Cardiac fibroblast (primary cell): ENCODE measurements at regions not wholly inside any gene's neighbourhood (a gene's known extent, or its start where the extent isn't known, plus 50 kb on each side); places are given as distances from the start of the nearest gene placed in this dataset.
"Not testable (repeated sequence)": the region's sequence is repeated elsewhere in the genome, so short reads cannot be mapped to it uniquely, and the experiment has no call there.

ENCODE experiments used
- DNase-seq, 2 donors: peaks; one replicate each; pipeline versions ENCODE4 v3.0.0 to v3.0.0-alpha.2; 2010; ENCODE audit warnings: low read depth in 2 of 2
- H3K4me3 ChIP-seq, 2 donors: replicated peaks in 1 of 2; 1 replicate in 1 of 2; 2 replicates in 1 of 2; pipeline ENCODE4 v1.5.1; 2011; ENCODE audit warnings: low read depth in 2 of 2, low read length in 2 of 2, mild to moderate bottlenecking in 2 of 2, moderate library complexity in 1 of 2
- TF ChIP-seq, protein P1 (sequence below): IDR thresholded peaks from one replicate; pipeline ENCODE4 v1.5.1; 2011; ENCODE audit warnings: low read depth, mild to moderate bottlenecking, low read length, inconsistent platforms

DNA sequence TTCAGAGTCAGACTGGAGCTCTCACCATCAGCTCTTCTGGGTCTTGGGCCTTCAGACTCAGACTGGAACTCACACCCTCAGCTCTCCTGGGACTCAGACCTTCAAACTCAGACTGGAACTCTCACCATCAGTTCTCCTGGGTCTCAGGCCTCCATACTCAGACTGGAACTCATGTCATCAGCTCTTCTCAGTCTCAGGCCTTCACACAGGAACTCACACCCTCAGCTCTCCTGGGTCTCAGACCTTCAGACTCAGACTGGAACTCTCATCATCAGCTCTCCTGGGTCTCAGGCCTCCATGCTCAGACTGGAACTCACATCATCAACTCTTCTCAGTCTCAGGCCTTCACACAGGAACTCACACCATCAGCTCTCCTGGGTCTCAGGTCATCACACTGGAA lies 147.2 kb upstream of the MXRA5 start:
- TF ChIP-seq, protein P1, sequence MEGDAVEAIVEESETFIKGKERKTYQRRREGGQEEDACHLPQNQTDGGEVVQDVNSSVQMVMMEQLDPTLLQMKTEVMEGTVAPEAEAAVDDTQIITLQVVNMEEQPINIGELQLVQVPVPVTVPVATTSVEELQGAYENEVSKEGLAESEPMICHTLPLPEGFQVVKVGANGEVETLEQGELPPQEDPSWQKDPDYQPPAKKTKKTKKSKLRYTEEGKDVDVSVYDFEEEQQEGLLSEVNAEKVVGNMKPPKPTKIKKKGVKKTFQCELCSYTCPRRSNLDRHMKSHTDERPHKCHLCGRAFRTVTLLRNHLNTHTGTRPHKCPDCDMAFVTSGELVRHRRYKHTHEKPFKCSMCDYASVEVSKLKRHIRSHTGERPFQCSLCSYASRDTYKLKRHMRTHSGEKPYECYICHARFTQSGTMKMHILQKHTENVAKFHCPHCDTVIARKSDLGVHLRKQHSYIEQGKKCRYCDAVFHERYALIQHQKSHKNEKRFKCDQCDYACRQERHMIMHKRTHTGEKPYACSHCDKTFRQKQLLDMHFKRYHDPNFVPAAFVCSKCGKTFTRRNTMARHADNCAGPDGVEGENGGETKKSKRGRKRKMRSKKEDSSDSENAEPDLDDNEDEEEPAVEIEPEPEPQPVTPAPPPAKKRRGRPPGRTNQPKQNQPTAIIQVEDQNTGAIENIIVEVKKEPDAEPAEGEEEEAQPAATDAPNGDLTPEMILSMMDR, result no peak
- no peak for DNase-seq
- H3K4me3 ChIP-seq, result no peak overlapping the region

- DNase-seq, result no peak
- H3K4me3 ChIP-seq, result no peak overlapping the region
- TF ChIP-seq, protein P1, result no peak
These were observed 139.3 kb upstream of the MXRA5 start for GRCh38 chrX:3485727-3486126.

GRCh38 chrX:3479026-3479425 lies 132.6 kb upstream of the MXRA5 start:
- no peak overlapping the region for H3K4me3 ChIP-seq
- DNase-seq, result no peak
- TF ChIP-seq, protein P1, result no peak

- no peak overlapping the region for H3K4me3 ChIP-seq
- TF ChIP-seq, protein P1, result no peak
- DNase-seq, result no peak
These were observed 130.5 kb upstream of the MXRA5 start for GRCh38 chrX:3476973-3477372.

DNA sequence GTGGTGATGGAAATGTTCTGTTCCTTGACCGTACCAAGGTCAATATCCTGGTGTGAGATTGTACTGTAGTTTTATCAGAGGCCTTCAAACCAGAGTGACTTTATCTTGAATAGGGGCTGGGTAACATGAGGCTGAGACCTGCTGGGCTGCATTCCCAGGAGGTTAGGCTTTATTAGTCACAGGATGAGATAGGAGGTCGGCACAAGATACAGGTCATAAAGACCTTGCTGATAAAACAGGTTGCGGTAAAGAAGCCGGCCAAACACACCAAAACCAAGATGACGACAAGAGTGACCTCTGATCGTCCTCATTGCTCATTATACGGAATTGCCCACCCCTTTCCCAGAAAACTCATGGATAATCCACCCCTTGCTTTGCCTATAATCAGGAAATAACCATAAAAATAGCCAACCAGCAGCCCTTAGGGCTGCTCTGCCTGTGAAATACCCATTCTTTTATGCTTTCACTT lies 123.8 kb upstream of the MXRA5 start:
- peak in 1 of 2 donors; percentile 44 for DNase-seq
- H3K4me3 ChIP-seq, result not testable (repeated sequence)

- TF ChIP-seq, protein P1, result no peak
- DNase-seq, result no peak
- no peak overlapping the region for H3K4me3 ChIP-seq
These were observed 121.6 kb upstream of the MXRA5 start for GRCh38 chrX:3468031-3468430.

DNA sequence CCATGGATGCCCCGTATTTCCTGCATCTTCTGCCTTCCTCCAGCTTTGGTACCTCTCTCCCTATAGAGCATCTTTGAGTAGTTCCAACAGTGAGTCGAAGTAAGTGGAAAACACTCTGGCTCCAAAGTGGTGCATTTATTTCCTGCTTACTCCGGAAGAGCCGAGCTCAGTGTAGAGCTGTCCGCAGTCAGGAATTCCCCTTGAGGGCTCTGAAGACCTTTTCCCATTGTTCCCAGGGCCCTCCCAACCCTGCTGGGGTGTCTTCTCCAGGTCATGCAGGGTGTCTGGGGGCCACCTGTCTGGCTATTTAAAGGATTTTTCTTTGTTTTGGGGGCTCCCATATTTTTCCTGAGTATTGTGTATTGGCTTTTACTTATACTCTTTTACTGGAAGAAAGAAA lies 118.6 kb upstream of the MXRA5 start:
- no peak overlapping the region for H3K4me3 ChIP-seq
- TF ChIP-seq, protein P1, result no peak
- DNase-seq, result no peak
